ENCODE measurements at regions not wholly inside any gene's neighbourhood (a gene's known extent, or its start where the extent isn't known, plus 50 kb on each side); places are given as distances from the start of the nearest gene placed in this dataset.

GRCh38 chr20:8990770-8991169 is 78.1 kb upstream of the PLCB4 start:
- TF ChIP-seq, protein P1, sequence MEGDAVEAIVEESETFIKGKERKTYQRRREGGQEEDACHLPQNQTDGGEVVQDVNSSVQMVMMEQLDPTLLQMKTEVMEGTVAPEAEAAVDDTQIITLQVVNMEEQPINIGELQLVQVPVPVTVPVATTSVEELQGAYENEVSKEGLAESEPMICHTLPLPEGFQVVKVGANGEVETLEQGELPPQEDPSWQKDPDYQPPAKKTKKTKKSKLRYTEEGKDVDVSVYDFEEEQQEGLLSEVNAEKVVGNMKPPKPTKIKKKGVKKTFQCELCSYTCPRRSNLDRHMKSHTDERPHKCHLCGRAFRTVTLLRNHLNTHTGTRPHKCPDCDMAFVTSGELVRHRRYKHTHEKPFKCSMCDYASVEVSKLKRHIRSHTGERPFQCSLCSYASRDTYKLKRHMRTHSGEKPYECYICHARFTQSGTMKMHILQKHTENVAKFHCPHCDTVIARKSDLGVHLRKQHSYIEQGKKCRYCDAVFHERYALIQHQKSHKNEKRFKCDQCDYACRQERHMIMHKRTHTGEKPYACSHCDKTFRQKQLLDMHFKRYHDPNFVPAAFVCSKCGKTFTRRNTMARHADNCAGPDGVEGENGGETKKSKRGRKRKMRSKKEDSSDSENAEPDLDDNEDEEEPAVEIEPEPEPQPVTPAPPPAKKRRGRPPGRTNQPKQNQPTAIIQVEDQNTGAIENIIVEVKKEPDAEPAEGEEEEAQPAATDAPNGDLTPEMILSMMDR (IDR thresholded peaks at IDR 0.05), result no peak
- TF ChIP-seq POLR2AphosphoS5 (IDR thresholded peaks at IDR 0.05) (no peak), POLR2A (IDR thresholded peaks at IDR 0.05) (no peak)
